BJ (cell line): ENCODE measurements at regions not wholly inside any gene's neighbourhood (a gene's known extent, or its start where the extent isn't known, plus 50 kb on each side); places are given as distances from the start of the nearest gene placed in this dataset.
"Not testable (repeated sequence)": the region's sequence is repeated elsewhere in the genome, so short reads cannot be mapped to it uniquely, and the experiment has no call there.

Experiments used
- CTCF ChIA-PET: fragments of 350-600 bp; formaldehyde crosslinking; extraction: SDS; loops from one replicate; lab custom pipeline; 2021; ENCODE audit warnings: antibody characterized with exemption, inconsistent platforms; lab: Yijun Ruan, JAX
- POLR2A ChIA-PET: fragments of 300-600 bp; sonication (Branson Sonifier 250); formaldehyde crosslinking; extraction: SDS; loops from one replicate; lab custom pipeline; 2021; ENCODE audit warnings: antibody characterized with exemption; lab: Charles Lee
- DNase-seq: peaks from one replicate; pipeline ENCODE4 v3.0.0-alpha.2; 2011; ENCODE audit warnings: low read depth
- H3K27me3 ChIP-seq: 2 replicates; pipeline ENCODE4 v1.6.0; 2011; ENCODE audit warnings: low read length; ENCODE audit not compliant: control insufficient read depth, insufficient read depth
- H3K36me3 ChIP-seq: 2 replicates; pipeline ENCODE4 v1.5.1; 2011; ENCODE audit warnings: low read length; ENCODE audit not compliant: control insufficient read depth, insufficient read depth
- H3K4me3 ChIP-seq: 2 replicates; pipeline ENCODE4 v1.5.1; 2011; ENCODE audit warnings: low read depth, mild to moderate bottlenecking, control low read depth, low read length
- TF ChIP-seq, protein P1 (sequence below): IDR thresholded peaks from 2 replicates; pipeline ENCODE4 v1.5.1; 2011; ENCODE audit warnings: low read depth, mild to moderate bottlenecking, control low read depth, inconsistent platforms, low read length, moderate library complexity; ENCODE audit not compliant: insufficient read depth

DNA sequence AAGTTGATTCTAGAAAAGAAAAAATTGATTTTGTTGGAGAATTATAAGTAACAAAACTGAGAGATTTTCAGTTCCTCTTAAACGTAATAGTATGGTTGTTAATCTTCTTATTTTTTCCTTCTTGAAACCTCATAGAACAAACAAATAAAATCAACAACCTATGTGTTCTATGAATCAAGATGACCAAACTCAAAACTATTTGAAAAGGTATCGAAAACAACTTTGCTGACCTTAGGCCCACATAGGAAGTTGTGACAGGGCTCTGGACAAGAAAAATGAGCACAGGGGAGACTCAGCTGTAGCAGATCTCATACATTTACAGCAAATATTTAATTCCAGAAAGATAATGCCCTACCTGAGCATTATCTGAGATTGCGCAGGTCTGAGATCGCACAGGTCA is 169.4 kb upstream of the CCNH start:
- ChIA-PET CTCF (no interaction called here), POLR2A (no interaction called here)
- DNase-seq: no peak
- no peaks in the 10 kb centered on the region for H3K36me3 ChIP-seq
- H3K27me3 ChIP-seq: no peaks in the 10 kb centered on the region
- H3K4me3 ChIP-seq: no peak overlapping the region
- TF ChIP-seq, protein P1, sequence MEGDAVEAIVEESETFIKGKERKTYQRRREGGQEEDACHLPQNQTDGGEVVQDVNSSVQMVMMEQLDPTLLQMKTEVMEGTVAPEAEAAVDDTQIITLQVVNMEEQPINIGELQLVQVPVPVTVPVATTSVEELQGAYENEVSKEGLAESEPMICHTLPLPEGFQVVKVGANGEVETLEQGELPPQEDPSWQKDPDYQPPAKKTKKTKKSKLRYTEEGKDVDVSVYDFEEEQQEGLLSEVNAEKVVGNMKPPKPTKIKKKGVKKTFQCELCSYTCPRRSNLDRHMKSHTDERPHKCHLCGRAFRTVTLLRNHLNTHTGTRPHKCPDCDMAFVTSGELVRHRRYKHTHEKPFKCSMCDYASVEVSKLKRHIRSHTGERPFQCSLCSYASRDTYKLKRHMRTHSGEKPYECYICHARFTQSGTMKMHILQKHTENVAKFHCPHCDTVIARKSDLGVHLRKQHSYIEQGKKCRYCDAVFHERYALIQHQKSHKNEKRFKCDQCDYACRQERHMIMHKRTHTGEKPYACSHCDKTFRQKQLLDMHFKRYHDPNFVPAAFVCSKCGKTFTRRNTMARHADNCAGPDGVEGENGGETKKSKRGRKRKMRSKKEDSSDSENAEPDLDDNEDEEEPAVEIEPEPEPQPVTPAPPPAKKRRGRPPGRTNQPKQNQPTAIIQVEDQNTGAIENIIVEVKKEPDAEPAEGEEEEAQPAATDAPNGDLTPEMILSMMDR: no peak

DNA sequence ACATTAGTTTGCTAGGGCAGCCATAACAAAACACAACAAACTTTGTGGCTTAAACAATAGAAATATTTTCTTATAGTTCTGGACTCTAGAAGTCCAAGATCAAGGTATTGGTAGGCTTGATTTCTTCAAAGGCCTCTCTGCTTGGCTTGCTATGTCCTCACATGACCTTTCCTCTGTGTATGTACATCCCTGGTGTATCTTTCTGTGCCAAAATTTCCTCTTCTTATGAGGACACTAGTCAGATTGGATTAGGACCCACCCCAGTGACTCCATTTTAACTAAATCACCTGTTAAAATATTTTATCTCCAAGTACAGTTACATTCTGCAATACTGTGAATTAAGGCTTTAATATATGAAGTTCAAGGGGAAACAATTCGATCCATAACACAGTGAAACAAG is 168.9 kb upstream of the CCNH start:
- no peaks in the 10 kb centered on the region for H3K27me3 ChIP-seq
- no peak overlapping the region for H3K4me3 ChIP-seq
- TF ChIP-seq, protein P1: no peak

DNA sequence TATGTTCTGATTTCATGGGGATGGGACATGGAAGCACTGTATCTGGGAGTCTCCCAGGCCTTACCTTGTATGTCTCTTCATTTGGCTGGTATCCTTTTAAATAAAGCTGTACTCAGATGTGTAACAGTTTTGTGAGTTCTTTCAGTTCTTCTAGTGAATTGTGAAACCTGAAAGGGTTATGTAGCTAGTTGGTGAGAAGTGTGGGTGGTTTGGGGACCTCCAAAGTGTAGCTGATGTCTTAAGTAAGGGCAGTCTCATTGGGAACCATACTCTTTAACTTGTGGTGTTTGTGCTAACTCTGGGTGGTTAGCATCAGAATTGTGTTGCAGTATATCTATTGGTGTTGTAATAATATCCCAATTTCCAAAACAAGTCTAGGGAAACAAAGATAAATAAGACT is 166.9 kb upstream of the CCNH start:
- CTCF ChIA-PET: no interaction called here
- POLR2A ChIA-PET: no interaction called here
- Histone ChIP-seq H3K36me3 (no peaks in the 10 kb centered on the region), H3K4me3 (no peak overlapping the region), H3K27me3 (no peaks in the 10 kb centered on the region)
- DNase-seq: no peak
- TF ChIP-seq, protein P1: no peak

More for the DNA sequence above, 168.9 kb upstream of the CCNH start:
- no peaks in the 10 kb centered on the region for H3K36me3 ChIP-seq
- POLR2A ChIA-PET: no interaction called here
- CTCF ChIA-PET: no interaction called here
- no peak for DNase-seq

DNA sequence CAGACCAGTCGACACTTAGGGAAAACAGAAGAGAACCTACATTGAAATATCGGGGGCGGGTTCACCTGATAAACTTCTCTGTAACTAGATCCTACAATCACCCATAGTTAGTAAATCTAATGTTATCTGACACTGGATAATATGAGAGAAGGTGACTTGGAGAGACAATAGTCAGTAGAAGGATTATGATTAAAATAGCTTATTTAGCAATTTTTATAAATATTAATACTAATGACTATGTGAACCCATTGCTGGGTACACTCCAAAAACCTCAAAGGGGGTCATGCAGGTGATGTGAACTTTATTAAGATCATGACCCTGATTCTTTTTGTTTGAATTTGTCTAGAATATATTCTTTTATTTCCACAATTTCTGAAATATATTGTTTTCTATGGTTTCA is 164.1 kb upstream of the CCNH start:
- TF ChIP-seq, protein P1: no peak
- POLR2A ChIA-PET: no interaction called here
- Histone ChIP-seq H3K4me3 (no peak overlapping the region), H3K36me3 (no peaks in the 10 kb centered on the region), H3K27me3 (no peaks in the 10 kb centered on the region)
- CTCF ChIA-PET: no interaction called here
- no peak for DNase-seq

DNA sequence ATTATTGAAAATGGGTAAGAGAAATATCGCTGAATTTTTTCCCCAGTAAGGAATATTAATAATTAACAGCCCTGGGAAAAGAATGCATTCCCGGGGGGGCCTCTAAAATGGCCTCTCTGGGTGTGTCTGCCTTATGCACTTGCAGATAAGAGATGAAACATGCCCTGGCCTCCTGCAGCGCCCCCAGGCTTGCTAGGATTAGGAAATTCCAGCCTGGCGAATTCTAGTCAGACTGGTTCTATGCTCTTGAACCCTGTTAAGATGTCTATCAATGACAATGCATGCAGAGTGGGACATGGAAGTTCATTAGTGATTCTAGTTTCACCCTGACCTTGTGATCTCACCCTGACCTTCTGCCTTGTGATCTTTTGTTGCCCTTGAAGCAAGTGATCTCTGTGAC is 163.6 kb upstream of the CCNH start:
- H3K27me3 ChIP-seq, DNase-seq, CTCF ChIA-PET, POLR2A ChIA-PET, H3K4me3 ChIP-seq, H3K36me3 ChIP-seq: not testable (repeated sequence)

DNA sequence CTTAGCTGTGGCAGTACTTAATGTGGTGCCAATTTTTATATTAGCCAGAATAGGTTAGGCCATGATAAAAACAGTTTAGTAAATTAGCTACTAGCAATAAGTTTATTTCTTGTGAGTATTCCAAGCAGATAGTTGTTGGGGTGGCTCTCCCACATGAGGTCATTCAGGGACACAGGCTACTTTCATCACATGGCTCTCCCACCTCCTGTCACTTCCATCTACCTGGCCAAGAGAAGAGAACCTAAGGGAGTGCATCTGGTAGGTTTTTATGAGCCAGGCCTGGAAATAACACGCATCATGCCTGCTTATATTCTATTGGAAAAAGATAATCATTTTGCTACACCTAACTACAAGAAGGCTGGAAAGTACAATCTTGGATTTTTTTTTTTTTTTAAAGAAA is 161.4 kb upstream of the CCNH start:
- Histone ChIP-seq H3K36me3 (no peaks in the 10 kb centered on the region), H3K4me3 (no peak overlapping the region), H3K27me3 (no peaks in the 10 kb centered on the region)
- TF ChIP-seq, protein P1: no peak
- no peak for DNase-seq
- POLR2A ChIA-PET: no interaction called here
- CTCF ChIA-PET: no interaction called here
